OCI-LY7 (cell line): ENCODE measurements at regions not wholly inside any gene's neighbourhood (a gene's known extent, or its start where the extent isn't known, plus 50 kb on each side); places are given as distances from the start of the nearest gene placed in this dataset.

ENCODE experiments used
- BruUV-seq: library from RNA; stranded (reverse); fragments of 400-500 nt; replicated peaks from 2 replicates; lab custom pipeline; 2021; lab: Mats Ljungman, UMichigan
- CTCF ChIA-PET: fragments of 300-600 bp; sonication (Branson Sonifier 250); formaldehyde crosslinking; loops from one replicate; lab custom pipeline; 2022; ENCODE audit warnings: antibody characterized with exemption; ENCODE audit not compliant: unreplicated experiment; lab: Charles Lee
- POLR2A ChIA-PET: fragments of 300-600 bp; sonication (Branson Sonifier 250); formaldehyde crosslinking; loops from one replicate; lab custom pipeline; 2022; ENCODE audit warnings: antibody characterized with exemption; lab: Charles Lee
- DNase-seq: peaks from one replicate; pipeline ENCODE4 v3.0.0-alpha.2; 2015; ENCODE audit warnings: low spot score
- H2AFZ ChIP-seq: fragments of 200-600 bp; sonication (generic), shearing (Covaris generic); 2 replicates; pipeline ENCODE4 v1.6.1; 2014; ENCODE audit warnings: mild to moderate bottlenecking, antibody characterized with exemption, low read length, moderate library complexity
- H3K27ac ChIP-seq: fragments of 200-600 bp; sonication (generic); 2 replicates; pipeline ENCODE4 v1.5.1; 2014; ENCODE audit warnings: mixed run types, low read depth, mild to moderate bottlenecking, moderate library complexity, low read length, inconsistent platforms; ENCODE audit not compliant: poor library complexity, severe bottlenecking
- H3K36me3 ChIP-seq: fragments of 200-600 bp; sonication (generic); 2 replicates; pipeline ENCODE4 v1.6.1; 2014; ENCODE audit warnings: mild to moderate bottlenecking, antibody characterized with exemption, low read length, moderate library complexity, mixed read lengths; ENCODE audit not compliant: insufficient read depth
- H3K4me1 ChIP-seq: fragments of 200-600 bp; sonication (generic); 2 replicates; pipeline ENCODE4 v1.5.1; 2014; ENCODE audit warnings: mild to moderate bottlenecking, low read length; ENCODE audit not compliant: insufficient read depth, poor library complexity, severe bottlenecking
- H3K4me2 ChIP-seq: fragments of 200-600 bp; sonication (generic); 2 replicates; pipeline ENCODE4 v1.6.1; 2014; ENCODE audit warnings: mild to moderate bottlenecking, low read length
- H3K4me3 ChIP-seq: fragments of 200-600 bp; sonication (generic); 2 replicates; pipeline ENCODE4 v1.5.1; 2014; ENCODE audit warnings: mild to moderate bottlenecking, low read depth, low read length; ENCODE audit not compliant: poor library complexity, severe bottlenecking
- H3K79me2 ChIP-seq: fragments of 200-600 bp; sonication (generic); 2 replicates; pipeline ENCODE4 v1.6.1; 2016; ENCODE audit warnings: low read depth, mild to moderate bottlenecking, low read length, moderate library complexity, mixed read lengths; ENCODE audit not compliant: insufficient read depth
- H3K9me2 ChIP-seq: fragments of 200-600 bp; sonication (generic); 2 replicates; pipeline ENCODE4 v1.6.1; 2016; ENCODE audit warnings: mild to moderate bottlenecking, low read length, mixed read lengths; ENCODE audit not compliant: insufficient read depth
- H3K9me3 ChIP-seq: fragments of 200-600 bp; sonication (generic); 2 replicates; pipeline ENCODE4 v1.6.1; 2014; ENCODE audit warnings: mild to moderate bottlenecking, mixed run types, low read length, mixed read lengths
- H4K20me1 ChIP-seq: fragments of 200-600 bp; sonication (generic); 2 replicates; pipeline ENCODE4 v1.6.1; 2014; ENCODE audit warnings: mild to moderate bottlenecking, antibody characterized with exemption, low read length, moderate library complexity, mixed read lengths; ENCODE audit not compliant: insufficient read depth
- EZH2phosphoT487 ChIP-seq: fragments of 200-600 bp; sonication (generic); IDR thresholded peaks from 2 replicates; pipeline ENCODE4 v1.6.1; 2018; ENCODE audit warnings: low read depth, borderline replicate concordance, mild to moderate bottlenecking, mixed run types, antibody characterized with exemption, low read length, moderate library complexity, mixed read lengths
- intact Hi-C: fragments of 100-400 bp; cut with micrococcal nuclease; formaldehyde crosslinking; loops from one replicate; pipeline ENCODE4 v1.10.0; 2022; ENCODE audit not compliant: unreplicated experiment
- TF ChIP-seq, protein P1 (sequence below): fragments of 200-600 bp; sonication (generic); conservative IDR thresholded peaks from 2 replicates; pipeline ENCODE4 v1.5.1; 2014; ENCODE audit warnings: mild to moderate bottlenecking, antibody characterized with exemption, low read length, moderate library complexity, mixed read lengths

DNA sequence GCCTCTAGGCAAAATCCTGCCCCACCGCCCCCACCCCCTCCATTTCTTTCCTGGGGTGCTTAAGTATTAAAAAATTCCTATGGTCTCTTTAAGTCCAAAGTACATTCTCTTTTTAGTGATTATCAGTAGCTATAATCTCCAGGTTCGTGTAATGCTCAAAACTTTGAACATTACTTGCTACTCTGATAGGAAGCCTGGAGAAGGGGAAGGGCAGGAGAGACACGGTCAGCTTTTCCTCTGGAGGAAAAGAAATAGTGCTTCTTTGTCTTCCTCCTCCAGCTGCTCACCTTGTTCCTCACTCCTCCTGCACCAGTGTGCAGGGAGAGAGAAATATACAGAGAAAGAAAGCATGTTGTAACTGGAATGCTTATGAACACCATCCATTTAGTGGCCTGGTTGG is 80.4 kb downstream of the PPP1R2C start:
- no peak overlapping the region for H3K4me3 ChIP-seq
- no peak overlapping the region for H3K27ac ChIP-seq
- no peaks in the 10 kb centered on the region for H4K20me1 ChIP-seq
- intact Hi-C loops = no loop called here
- H3K9me2 ChIP-seq = no peaks in the 10 kb centered on the region
- BruUV-seq = no TSS peak
- ChIA-PET CTCF (no interaction called here), POLR2A (interaction anchor here (0.5 to 0.7 kb wide), 2 partner anchors 46 to 1011 kb away, joined by 3 to 5 read pairs; no protein-coding TSS in a partner anchor)
- H3K4me2 ChIP-seq = no peak overlapping the region
- no peaks in the 10 kb centered on the region for H3K36me3 ChIP-seq
- H3K9me3 ChIP-seq = no peaks in the 10 kb centered on the region
- no peaks in the 10 kb centered on the region for H3K79me2 ChIP-seq
- no peak overlapping the region for H2AFZ ChIP-seq
- DNase-seq = no peak
- TF ChIP-seq, protein P1, sequence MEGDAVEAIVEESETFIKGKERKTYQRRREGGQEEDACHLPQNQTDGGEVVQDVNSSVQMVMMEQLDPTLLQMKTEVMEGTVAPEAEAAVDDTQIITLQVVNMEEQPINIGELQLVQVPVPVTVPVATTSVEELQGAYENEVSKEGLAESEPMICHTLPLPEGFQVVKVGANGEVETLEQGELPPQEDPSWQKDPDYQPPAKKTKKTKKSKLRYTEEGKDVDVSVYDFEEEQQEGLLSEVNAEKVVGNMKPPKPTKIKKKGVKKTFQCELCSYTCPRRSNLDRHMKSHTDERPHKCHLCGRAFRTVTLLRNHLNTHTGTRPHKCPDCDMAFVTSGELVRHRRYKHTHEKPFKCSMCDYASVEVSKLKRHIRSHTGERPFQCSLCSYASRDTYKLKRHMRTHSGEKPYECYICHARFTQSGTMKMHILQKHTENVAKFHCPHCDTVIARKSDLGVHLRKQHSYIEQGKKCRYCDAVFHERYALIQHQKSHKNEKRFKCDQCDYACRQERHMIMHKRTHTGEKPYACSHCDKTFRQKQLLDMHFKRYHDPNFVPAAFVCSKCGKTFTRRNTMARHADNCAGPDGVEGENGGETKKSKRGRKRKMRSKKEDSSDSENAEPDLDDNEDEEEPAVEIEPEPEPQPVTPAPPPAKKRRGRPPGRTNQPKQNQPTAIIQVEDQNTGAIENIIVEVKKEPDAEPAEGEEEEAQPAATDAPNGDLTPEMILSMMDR = no peak
- no peak for TF ChIP-seq EZH2phosphoT487
- H3K4me1 ChIP-seq = peaks cover 17% of the 10 kb centered on the region

DNA sequence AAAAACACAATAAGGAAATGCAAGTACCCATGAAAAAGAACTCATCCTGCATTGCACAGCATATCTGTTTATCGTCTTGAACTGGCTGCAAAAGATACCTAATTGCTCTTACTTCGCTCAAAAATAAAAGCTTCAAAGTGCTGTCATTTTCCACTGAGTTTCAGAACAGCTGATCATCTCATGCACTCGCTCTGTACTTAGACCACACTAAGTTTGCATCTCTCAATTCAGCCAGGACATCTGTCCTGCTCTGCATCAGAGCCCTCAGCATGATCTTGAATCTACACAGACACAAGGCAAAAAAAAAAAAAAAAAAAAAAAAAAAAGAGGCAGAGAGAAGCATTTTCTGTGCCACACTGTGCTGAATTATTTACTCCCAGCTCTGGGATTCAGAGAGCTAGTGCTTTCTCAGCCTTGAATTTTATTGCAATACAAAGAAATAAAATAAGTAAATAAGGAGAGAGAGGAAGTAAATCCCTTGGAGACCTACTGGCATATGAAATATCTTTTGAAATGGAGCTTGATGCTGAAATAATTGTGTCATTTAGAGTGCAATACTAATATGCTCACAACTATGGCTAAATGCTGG is 81.3 kb downstream of the PPP1R2C start:
- Histone ChIP-seq H3K9me3 (no peaks in the 10 kb centered on the region), H3K27ac (peak overlapping the region; percentile 62), H3K4me1 (peaks cover 17% of the 10 kb centered on the region), H2AFZ (peak overlapping the region; percentile 69; the same call in 1 of the 2 replicates), H3K9me2 (no peaks in the 10 kb centered on the region), H3K4me2 (peak overlapping the region; percentile 61), H3K36me3 (no peaks in the 10 kb centered on the region), H3K4me3 (no peak overlapping the region), H3K79me2 (no peaks in the 10 kb centered on the region), H4K20me1 (no peaks in the 10 kb centered on the region)
- DNase-seq = peak; percentile 79
- no peak for TF ChIP-seq EZH2phosphoT487
- TF ChIP-seq, protein P1 = no peak
- BruUV-seq = no TSS peak
- ChIA-PET CTCF (no interaction called here), POLR2A (interaction anchor here (0.6 to 1.3 kb wide), 3 partner anchors 163 to 1728 kb away, joined by 3 to 13 read pairs (median 6); no protein-coding TSS in a partner anchor)
- intact Hi-C loops = no loop called here

DNA sequence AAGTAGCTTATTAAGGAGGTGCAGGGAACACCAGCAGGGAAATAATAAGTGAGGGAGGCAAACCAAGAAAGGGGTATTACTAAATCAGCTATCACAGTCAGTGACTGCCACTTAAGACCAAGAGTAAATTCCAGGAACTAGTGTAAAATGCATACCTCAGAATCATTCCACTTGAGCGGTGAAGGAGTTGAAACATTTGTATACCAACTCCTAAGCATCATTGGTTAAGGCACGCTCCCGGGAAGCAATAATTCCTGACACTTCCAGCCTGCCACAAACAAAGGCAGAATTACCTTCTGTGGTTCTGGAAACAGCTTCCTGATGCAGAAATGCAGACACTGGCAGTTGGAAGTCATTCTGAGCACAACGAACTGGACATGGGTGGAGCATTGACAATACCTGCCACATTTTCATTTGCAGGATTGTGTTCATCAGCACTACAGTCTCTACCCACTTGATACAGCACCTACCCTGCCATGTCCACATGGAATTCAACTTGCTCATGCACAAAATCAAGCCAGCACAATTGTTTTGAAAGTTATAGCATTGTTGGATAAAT is 82.1 kb downstream of the PPP1R2C start:
- H3K27ac ChIP-seq = peak overlapping the region; percentile 62

More for the DNA sequence above, 82.1 kb downstream of the PPP1R2C start:
- no peak for DNase-seq
- Histone ChIP-seq H3K4me3 (no peak overlapping the region), H3K9me3 (no peaks in the 10 kb centered on the region), H3K79me2 (no peaks in the 10 kb centered on the region), H3K9me2 (no peaks in the 10 kb centered on the region), H2AFZ (peak overlapping the region; percentile 69), H3K36me3 (no peaks in the 10 kb centered on the region), H3K4me1 (peaks cover 17% of the 10 kb centered on the region), H4K20me1 (no peaks in the 10 kb centered on the region), H3K4me2 (peak overlapping the region; percentile 61)
- intact Hi-C loops = no loop called here
- no peak for TF ChIP-seq EZH2phosphoT487
- TF ChIP-seq, protein P1 = no peak
- ChIA-PET CTCF (no interaction called here), POLR2A (interaction anchor here (1.1 to 1.3 kb wide), 2 partner anchors 164 to 247 kb away, joined by 3 to 13 read pairs; no protein-coding TSS in a partner anchor)
- no TSS peak for BruUV-seq
